GM18517 (cell line): ENCODE measurements at regions not wholly inside any gene's neighbourhood (a gene's known extent, or its start where the extent isn't known, plus 50 kb on each side); places are given as distances from the start of the nearest gene placed in this dataset.

Experiments used
- ATAC-seq: cut with Tn5 transposase; IDR thresholded peaks from one replicate; pipeline ENCODE4 v1.9.1; 2021; ENCODE audit warnings: mild to moderate bottlenecking, moderate library complexity; ENCODE audit not compliant: unreplicated experiment

DNA sequence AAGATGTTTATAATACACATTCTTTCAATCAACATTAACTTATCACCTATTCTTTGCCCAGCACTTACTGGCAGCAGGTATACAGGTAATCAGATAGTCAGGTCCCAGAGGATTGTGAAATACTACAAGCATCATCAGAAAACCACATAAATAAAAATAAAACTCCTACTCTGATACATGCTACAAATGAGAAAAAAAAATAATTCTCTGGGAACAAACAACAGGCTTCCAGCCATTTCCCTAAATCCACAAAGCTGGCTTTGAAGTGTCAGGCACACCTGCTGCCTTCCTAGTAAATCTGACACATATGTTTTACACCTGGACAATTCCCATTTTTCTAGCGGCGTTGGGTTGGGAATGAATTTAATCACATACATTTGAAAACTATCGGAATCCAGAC lies 384.5 kb upstream of the CDH4 start:
- no peak for ATAC-seq

DNA sequence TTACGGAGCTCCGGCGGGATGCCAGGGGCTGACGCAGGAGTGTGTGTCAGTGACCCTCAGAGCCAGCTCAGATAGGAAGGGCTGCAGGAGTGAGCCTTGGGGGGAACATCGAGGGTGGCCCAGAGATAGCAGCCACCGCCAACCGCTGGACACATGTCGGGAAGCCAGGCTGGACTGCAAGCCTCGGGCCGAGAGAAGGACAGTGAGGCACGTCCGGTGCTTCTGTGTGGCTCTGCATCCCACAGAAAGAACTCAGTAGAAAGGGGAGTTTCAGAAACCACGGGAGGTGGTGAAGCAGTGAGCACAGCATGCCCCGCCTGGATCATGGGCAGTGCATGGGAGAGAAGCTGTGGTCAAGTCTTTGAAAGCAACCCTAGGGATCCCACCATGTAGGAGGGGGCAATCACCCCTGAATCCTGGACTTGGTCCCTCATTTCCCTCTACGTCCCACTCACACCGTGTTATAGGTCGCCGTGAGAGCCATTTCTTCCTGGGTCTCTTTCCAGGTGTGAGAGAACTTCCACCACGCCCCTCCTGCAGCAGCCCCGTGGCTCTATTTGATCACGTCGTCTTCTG lies 383.7 kb upstream of the CDH4 start:
- ATAC-seq: no peak

DNA sequence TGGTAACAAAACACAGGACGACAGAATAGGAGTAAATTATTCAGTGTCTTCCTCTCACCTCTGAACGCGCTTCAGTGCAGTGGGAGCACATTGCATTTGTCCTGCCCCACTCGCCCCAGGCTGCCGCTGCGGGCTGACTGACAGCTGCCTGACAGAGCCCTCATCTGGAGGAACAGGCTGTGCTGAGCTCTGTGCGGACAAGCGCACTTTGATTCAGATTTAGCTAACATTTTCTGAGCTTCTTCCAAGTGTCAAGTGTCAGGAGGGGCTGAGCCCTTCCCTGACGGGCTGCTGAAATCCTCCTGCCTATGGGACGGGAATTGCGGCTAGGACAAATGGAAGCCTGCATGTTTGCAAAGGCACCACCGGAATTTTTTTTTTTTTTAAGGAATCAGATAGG lies 383.0 kb upstream of the CDH4 start:
- no peak for ATAC-seq

DNA sequence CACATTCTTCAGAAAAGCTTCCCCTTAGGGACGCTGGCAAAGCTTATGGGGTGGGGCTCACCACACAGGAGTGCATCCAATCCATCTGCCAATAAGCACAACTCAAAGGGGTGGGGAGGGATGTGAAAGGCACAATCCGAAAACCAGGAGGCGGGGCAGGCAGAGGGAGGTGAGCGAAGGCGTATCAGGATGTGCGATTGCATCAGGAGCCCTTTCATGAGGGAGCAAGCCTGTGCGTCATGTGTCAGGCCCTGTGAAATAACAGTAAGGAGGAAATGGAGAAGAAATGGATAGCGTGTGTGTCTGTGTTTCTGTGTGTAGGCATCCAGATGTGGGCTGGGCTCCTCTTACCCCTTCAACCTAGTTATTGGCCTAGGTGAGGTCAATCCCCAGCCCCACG lies 382.4 kb upstream of the CDH4 start:
- ATAC-seq: no peak

DNA sequence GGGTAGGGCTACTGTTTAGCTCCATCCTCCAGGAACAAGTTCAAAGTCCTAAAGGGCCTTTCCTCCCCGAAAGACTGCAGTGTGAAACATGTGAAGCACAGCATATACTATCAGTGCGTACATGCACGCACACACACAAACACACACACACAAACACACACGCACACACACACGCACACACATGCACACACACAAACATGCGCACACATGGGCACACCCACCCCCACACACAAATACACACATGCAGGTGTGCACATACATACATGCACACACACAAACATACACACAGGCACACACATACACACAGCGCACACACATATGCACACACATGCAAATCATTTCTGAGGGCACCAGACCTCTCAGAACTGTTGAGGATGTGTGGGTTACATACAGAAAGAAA lies 382.0 kb upstream of the CDH4 start:
- ATAC-seq: no peak

DNA sequence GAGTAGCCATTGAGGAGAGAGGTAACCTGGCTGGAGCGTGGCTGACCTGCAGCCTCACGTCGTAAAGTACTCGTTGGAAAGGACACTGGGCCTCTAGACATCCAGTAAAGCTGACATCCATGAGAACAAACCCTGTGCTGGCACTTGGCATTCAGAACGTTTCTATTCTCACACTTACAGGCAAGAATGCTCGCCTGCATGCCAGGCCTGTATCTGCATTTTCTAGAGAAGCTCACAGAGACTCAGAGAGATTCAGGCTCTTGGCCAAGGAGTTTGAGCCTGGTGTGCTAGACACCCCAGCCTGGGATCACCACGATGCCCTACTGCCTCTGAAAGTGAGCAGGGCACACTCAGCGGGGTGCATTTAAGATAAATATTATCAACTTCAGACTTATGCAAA lies 379.8 kb upstream of the CDH4 start:
- ATAC-seq: no peak

DNA sequence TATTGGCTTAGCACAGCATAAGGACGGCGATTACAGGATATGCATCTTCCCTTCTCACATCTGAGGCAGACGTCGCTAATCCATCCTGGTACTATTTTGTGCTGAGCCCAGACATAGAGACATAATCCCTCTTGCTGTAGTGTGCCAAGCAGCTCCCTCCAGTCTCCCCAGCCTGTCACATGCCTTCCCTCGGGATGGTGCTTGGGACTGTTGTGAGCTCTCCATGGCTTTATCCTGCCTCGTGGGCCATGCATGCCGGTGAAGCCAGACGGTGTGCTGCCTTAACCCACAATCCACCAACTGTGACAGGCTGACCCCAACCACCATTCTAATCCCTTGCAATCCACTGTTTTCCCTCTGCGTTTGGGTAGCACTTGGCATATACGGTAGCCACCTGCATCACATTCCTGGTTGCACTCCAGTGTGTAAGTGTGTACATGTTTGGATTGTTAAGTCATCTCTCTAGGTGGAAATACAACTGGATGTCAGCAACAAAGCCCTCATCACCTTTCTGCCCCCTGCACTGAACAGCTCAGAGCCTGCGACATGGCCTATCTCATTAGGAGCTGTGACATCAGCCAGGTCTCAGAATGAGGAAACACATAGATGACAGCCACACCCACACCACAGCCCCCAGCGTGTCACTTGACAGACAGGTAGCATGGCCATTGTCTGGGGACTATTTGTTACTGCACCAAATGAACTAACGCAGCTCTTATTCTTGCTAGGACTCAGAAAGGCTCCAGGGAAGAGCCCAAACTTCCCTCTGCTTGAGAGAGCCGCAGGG lies 374.8 kb upstream of the CDH4 start:
- no peak for ATAC-seq

DNA sequence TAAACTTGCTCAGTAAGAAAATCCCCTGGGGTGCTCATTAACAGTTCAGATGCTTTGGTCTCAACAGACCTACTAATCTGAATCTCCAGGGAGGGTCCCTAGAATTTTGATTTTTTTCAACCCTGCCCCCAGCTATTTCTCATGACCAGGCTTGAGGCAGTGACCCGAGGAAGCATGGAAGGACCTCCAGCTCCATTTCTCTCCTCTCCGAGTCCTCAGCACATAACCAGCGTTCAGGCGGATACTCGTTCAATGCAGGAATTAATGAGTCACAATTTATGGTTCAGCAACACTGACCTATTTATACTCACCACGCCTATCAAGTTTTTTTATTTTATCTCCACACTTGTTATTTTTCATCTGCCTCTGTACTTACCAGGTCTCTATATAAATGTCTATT lies 369.2 kb upstream of the CDH4 start:
- no peak for ATAC-seq

DNA sequence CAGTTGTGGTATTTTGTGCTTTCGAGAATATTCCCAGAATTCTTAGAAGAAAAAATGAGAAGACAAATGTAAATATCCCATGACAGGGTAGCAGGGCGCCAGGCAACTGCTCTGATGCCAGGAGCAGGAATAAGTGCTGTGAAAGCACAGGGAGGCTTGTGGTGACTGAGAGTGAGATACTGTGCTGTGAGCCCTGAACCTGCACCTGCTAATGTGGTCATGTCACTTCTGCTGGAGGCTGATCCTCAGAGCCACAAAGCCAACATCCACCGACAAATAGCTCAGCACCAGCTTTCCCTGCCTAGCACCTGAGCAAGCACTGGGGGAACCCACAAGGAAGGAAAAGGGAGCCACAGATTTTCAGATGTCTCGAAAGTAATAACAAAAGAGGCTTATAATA lies 368.6 kb upstream of the CDH4 start:
- ATAC-seq: no peak

DNA sequence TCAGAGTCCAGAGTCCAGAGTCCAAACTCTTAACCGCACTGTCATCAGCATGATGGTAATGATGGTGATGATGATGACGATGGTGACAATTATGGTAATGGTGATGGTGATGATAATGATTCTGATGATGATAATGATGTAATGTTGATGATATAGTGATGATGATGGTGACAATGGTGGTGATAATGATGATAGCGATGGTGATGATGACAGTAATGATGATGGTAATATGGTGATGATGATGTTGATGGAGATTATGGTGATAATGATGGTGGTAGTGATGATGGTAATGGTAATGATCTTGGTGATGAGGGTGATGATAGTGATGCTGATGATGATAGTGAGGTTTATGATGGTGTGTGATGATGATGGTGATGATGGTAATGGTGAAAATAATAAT lies 367.8 kb upstream of the CDH4 start:
- ATAC-seq: no peak

DNA sequence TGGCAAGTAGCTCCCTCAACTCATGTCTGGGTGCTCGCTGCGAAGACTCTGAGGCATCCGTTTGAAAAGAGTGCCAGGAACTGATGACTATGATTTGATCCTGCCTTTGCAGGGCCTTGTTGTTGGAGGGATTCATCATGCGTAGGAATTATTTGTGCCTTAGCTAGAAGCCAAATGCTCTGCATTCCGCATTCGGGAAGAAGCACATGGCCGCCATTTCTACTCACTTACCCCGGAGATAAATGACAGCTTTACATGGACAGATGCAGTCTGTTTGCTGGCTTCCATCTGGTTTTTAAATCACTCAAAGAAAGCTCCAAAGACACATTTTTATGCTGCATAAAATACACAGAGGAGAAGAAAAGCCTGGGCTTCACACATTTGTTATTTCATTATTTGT lies 363.3 kb upstream of the CDH4 start:
- no peak for ATAC-seq

DNA sequence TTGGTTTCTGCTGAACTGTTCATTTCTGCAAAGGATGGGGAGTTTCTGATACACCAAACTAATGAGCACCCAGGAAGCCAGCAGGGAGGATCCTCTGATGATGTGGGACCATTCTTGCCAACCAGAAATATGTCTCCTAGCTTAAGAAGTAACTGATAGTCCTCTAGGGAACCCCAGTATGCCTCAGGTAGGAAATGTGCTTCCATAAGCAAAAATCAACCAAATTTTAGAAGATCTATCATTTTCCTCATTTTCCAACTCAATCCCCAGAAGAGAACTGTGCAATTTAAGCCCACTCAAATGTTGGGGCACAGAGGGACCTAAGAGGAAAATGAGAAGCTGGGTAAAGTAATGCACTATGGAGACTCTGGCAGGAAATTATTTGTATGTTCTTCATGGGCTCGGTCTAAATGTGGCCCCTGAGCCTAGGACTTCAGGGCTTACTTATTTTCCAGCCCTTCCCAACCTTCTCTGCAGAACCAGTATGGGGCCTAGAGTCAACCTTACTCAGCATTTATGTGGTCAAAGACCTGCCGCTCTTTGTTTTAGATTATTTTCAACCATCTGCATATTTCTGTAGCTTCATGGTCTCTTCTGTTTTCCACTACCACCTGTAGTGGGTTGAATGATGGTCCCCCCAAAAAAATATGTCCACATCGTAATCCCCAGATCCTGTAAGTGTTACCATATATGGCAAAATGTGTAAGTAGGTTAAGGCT lies 359.8 kb upstream of the CDH4 start:
- no peak for ATAC-seq

DNA sequence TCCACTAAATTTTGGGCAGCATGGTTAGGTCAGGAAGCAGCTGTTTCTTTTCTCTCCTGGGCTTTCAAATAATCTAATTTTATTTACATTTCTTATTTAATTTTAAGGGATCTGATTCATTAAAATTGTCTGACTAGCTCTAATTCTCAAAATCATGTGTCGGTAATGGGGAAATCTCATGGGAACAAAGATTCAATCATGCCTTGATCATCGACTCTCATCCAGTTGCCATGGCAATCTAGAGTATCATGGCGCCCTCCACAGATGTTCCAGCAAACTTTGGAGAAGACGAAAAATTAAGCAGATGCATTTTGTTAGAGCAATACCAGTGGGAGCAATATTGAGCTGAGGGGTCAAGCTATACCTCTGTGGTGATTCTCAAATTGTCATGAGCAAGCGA lies 358.0 kb upstream of the CDH4 start:
- no peak for ATAC-seq

DNA sequence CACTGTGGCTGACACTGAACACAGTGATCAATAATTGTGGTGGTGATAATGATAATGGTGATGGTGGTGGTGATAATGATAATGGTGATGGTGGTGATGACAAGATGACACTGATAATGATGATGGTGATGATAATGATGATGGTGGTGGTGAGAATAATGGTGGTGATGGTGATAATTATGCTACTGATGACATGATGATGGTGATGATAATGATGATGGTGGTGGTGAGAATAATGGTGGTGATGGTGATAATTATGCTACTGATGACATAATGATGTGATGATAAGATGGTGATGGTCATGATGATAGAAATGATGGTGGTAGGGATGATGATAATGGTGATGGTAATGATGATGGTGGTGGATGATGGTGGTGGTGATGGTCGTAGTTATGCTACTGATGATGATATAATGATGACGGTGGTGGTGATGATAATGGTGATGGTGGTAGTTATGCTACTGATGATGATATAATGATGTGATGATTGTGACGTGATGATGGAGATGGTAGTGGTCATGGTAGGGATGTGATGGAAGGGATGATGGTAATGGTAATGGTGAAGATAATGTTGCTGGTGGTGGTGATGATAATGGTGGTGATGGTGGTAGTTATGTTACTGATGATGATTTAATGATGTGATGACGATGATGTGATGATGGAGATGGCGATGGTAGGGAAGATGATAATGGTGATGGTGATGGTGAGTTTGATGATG lies 356.5 kb upstream of the CDH4 start:
- no peak for ATAC-seq

DNA sequence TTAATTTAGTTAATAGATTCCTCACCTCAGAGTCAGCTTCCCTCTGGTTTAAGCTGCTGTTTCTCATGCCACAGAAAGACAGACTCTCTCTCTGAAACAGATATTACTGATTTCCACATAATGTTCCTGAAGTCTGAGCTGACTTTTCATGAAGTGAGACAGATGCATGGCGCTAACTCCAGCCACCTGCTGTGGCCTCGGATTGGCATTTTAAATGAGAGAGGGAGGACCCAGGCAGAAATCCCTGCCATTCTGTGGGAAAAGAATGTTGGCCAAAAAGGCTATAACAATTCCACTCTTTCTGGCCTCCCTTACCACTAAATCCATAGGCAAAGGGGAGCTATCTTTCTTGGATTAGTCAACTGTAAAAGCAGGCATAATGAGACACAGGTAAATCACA lies 354.1 kb upstream of the CDH4 start:
- ATAC-seq: no peak

DNA sequence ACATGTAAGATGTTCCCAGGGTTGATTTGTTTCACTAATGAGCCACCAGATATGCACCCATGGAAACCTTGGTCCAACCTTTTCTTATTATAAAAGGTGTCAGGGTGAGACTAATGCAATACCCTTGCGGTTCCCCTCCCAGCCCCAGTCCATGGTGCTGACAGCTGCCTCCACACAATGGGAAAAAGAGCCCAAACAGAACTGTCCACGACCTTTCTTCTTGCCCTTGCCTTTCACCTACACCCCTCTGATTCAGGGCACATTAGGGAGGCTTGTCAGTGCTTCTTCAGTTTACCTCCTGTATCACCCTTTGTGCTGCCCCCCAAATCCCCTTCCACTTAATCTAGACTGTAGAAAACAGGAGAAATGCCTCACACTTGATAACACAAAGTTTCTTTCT lies 352.7 kb upstream of the CDH4 start:
- no peak for ATAC-seq

DNA sequence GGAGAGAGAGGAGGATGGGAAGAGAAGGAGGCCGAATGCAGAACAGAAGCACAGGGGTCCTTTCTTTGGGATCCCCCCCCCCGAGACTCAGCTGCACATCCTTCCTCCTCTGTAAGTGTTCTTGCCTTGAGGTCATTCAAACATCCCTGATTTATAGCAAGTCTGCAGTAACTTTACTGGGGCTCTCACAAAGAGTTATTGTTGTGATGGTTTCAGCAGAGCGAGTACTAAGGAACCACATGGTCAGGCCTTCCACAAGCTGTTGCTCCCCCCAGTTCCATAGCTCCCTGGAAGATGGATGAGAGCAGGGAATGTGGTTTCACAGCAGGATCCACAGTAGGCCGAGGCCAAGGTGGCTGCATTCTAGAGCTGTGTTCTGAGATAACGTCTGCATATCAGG lies 351.4 kb upstream of the CDH4 start:
- no peak for ATAC-seq

DNA sequence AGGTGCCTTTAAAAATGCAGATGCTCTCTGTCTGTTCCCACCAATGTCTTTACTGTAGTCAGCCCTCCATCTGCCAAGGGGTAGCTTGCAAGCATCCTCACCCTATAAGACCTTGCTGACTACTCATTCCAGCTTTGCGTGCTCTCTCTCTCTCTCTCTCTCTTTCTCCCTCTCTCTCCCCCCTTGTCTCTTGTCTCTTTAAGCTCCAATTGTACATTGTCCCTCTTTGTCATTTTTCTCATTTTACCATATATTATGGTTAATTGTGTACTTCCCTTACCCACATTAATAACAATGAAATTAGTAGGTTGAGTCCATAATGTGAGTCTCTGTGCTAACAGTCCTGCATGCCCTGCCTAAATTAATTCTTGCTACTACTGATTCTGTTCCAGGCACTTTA lies 350.2 kb upstream of the CDH4 start:
- ATAC-seq: no peak

DNA sequence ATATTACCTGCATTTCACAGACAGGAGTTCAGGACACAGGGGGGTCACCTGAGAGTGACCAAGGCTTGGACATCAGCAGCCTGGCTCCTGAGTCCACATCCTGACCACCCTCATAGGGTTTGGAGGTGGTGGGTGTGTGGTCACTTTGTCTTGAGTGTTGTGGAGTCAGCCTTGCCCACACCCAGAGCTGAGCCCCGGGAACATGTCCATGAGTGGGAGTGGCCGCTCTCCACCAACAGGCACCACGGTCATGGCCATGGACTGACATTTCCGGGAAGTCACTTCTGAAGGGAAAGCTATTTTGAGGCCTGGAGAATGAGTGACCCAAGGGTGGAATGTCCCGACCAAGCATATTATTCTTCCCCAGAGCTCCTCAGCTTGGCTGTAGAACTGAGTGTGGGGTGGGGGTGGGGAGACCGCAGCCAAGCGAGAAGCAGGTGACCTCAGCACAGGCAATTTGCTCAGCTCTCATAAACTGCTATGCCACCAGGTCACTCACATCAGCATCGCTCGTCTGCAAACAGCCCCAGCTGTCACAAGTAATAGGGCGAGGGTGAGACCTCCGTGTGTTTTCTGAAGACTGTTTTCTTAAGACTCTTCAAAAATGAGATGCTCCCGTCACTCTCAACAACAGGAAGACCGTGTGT lies 348.6 kb upstream of the CDH4 start:
- ATAC-seq: no peak

DNA sequence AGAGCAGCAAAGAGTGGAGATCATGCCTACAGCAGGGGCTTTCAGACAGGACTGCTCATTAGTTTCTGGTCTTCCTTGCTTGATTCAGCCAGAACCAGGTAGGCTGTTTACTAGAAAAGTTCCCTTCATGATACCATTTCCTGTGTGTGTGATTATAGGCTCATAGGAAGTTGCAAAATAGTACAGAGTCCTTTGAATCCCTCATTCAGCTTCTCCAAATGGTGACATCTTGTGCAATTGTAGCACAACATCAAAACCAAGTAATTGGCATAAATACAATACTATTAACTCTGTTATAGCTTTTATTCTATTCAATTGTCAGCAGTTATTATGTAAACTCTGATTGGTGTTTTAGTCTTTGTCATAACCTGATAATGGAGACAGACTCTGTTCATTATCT lies 347.3 kb upstream of the CDH4 start:
- ATAC-seq: no peak

DNA sequence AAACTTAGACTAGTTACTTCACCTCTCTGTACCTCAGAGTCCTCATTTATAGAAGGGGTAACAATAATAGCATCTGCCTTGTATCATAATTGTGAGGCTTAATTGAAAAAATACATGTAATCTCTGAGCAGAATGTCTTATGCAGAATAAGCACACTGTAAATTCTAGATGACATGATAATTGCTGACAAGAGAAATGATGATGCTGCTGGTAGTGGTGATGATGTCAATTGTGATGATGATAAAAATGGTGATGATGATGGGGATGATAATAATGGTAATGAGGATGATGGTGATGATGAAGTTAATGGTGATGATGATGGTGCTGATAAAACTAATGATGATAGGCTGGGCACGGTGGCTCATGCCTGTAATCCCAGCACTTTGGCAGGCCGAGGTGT lies 346.1 kb upstream of the CDH4 start:
- ATAC-seq: no peak
